Testis (tissue), 2 donors: ENCODE measurements at regions not wholly inside any gene's neighbourhood (a gene's known extent, or its start where the extent isn't known, plus 50 kb on each side); places are given as distances from the start of the nearest gene placed in this dataset.

ENCODE experiments used
- CTCF ChIP-seq, 3 experiments: fragments of 450-650 bp in 2 of 3; fragments of 200-600 bp in 1 of 3; sonication (generic) in 1 of 3; IDR thresholded peaks; one replicate each; pipeline ENCODE4 v1.5.1; 2016 to 2019; ENCODE audit warnings: antibody characterized with exemption in 3 of 3, mild to moderate bottlenecking in 2 of 3, moderate library complexity in 1 of 3
- POLR2A ChIP-seq: fragments of 450-650 bp; IDR thresholded peaks from one replicate; pipeline ENCODE4 v1.6.1; 2017; ENCODE audit warnings: antibody characterized with exemption, mild to moderate bottlenecking, moderate library complexity

DNA sequence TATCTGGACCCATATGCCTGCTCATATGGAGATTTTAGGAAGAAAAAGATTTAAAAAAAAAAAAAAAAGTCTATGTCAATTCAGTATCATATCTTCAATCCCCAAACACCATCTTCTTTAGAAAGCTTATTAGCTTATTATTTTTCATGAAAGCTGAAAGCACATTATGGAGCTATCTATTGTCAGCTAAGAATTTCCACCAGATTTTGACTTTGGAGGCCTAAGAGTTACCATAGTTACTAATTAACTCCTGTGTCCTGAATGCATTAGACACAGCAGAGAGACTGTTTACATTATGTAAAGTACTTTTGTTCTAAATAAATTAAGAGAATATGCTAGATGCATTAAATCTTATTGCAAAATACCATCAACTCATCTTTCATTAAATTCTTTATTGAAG is 255.5 kb upstream of the NRSN1 start:
- no peak for TF ChIP-seq CTCF (IDR thresholded peaks at IDR 0.05)
- no peak for TF ChIP-seq POLR2A
